ENCODE measurements at regions not wholly inside any gene's neighbourhood (a gene's known extent, or its start where the extent isn't known, plus 50 kb on each side); places are given as distances from the start of the nearest gene placed in this dataset.

- TF ChIP-seq, protein P1, sequence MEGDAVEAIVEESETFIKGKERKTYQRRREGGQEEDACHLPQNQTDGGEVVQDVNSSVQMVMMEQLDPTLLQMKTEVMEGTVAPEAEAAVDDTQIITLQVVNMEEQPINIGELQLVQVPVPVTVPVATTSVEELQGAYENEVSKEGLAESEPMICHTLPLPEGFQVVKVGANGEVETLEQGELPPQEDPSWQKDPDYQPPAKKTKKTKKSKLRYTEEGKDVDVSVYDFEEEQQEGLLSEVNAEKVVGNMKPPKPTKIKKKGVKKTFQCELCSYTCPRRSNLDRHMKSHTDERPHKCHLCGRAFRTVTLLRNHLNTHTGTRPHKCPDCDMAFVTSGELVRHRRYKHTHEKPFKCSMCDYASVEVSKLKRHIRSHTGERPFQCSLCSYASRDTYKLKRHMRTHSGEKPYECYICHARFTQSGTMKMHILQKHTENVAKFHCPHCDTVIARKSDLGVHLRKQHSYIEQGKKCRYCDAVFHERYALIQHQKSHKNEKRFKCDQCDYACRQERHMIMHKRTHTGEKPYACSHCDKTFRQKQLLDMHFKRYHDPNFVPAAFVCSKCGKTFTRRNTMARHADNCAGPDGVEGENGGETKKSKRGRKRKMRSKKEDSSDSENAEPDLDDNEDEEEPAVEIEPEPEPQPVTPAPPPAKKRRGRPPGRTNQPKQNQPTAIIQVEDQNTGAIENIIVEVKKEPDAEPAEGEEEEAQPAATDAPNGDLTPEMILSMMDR (IDR thresholded peaks at IDR 0.05; ENCODE audit: insufficient read depth, low read length): no peak
- no peak for TF ChIP-seq POLR2AphosphoS5 (IDR thresholded peaks at IDR 0.05; ENCODE audit: low read depth)
- TF ChIP-seq, protein P2, sequence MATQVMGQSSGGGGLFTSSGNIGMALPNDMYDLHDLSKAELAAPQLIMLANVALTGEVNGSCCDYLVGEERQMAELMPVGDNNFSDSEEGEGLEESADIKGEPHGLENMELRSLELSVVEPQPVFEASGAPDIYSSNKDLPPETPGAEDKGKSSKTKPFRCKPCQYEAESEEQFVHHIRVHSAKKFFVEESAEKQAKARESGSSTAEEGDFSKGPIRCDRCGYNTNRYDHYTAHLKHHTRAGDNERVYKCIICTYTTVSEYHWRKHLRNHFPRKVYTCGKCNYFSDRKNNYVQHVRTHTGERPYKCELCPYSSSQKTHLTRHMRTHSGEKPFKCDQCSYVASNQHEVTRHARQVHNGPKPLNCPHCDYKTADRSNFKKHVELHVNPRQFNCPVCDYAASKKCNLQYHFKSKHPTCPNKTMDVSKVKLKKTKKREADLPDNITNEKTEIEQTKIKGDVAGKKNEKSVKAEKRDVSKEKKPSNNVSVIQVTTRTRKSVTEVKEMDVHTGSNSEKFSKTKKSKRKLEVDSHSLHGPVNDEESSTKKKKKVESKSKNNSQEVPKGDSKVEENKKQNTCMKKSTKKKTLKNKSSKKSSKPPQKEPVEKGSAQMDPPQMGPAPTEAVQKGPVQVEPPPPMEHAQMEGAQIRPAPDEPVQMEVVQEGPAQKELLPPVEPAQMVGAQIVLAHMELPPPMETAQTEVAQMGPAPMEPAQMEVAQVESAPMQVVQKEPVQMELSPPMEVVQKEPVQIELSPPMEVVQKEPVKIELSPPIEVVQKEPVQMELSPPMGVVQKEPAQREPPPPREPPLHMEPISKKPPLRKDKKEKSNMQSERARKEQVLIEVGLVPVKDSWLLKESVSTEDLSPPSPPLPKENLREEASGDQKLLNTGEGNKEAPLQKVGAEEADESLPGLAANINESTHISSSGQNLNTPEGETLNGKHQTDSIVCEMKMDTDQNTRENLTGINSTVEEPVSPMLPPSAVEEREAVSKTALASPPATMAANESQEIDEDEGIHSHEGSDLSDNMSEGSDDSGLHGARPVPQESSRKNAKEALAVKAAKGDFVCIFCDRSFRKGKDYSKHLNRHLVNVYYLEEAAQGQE (IDR thresholded peaks at IDR 0.05; ENCODE audit: insufficient replicate concordance, low read depth): no peak
Observed at GRCh38 chr11:79634905-79635304, 194.1 kb upstream of the TENM4 start.

Data from HL-60 (cell line).